AG09309 (cell line): ENCODE measurements at regions not wholly inside any gene's neighbourhood (a gene's known extent, or its start where the extent isn't known, plus 50 kb on each side); places are given as distances from the start of the nearest gene placed in this dataset.

Experiments used
- DNase-seq: peaks from one replicate; pipeline ENCODE4 v3.0.0-alpha.2; 2010; ENCODE audit warnings: low read depth
- H3K4me3 ChIP-seq: 2 replicates; pipeline ENCODE4 v1.5.1; 2011; ENCODE audit warnings: mild to moderate bottlenecking, low read depth, low read length, moderate library complexity; ENCODE audit not compliant: control insufficient read depth
- TF ChIP-seq, protein P1 (sequence below): IDR thresholded peaks from 2 replicates; pipeline ENCODE4 v1.5.1; 2011; ENCODE audit warnings: mild to moderate bottlenecking, low read depth, low read length, inconsistent platforms; ENCODE audit not compliant: insufficient read depth, control insufficient read depth; ENCODE audit errors: missing control alignments

DNA sequence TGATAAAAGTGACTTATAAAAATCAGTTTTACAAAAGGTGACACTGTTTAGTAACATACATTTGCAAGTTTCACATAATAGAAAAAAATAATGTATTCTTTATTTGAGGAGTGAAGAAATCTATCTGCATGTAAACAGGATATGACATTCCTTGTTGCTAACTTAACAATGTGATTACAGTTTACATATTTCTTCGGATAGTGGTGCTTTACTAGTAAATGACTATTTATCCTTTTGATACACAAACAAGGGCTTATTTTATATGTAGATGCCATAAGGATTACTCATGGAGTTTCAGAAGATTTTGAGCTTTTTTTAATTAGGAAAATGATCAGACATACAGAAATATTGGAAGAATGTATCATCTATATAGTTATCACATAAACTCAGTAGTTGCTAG is 126.5 kb downstream of the SLIT2 start:
- TF ChIP-seq, protein P1, sequence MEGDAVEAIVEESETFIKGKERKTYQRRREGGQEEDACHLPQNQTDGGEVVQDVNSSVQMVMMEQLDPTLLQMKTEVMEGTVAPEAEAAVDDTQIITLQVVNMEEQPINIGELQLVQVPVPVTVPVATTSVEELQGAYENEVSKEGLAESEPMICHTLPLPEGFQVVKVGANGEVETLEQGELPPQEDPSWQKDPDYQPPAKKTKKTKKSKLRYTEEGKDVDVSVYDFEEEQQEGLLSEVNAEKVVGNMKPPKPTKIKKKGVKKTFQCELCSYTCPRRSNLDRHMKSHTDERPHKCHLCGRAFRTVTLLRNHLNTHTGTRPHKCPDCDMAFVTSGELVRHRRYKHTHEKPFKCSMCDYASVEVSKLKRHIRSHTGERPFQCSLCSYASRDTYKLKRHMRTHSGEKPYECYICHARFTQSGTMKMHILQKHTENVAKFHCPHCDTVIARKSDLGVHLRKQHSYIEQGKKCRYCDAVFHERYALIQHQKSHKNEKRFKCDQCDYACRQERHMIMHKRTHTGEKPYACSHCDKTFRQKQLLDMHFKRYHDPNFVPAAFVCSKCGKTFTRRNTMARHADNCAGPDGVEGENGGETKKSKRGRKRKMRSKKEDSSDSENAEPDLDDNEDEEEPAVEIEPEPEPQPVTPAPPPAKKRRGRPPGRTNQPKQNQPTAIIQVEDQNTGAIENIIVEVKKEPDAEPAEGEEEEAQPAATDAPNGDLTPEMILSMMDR, result no peak
- H3K4me3 ChIP-seq, result no peak overlapping the region
- DNase-seq, result no peak

DNA sequence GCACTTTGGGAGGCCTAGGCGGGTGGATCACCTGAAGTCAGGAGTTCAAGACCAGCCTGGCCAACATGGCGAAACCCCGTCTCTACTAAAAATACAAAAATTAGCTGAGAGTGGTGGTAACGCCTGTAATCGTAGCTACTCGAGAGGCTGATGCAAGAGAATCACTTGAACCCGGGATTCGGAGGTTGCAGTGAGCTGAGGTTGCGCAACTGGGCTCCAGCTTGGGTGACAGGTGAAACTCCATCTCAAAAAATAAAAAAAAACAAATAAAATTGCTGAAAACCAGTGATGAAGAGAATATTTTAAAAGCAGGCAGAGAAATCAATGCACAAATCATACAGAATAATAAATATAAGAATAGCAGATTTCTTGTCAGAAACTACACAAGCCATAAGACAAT is 129.3 kb downstream of the SLIT2 start:
- H3K4me3 ChIP-seq, result no peak overlapping the region
- DNase-seq, result no peak
- TF ChIP-seq, protein P1, result no peak

DNA sequence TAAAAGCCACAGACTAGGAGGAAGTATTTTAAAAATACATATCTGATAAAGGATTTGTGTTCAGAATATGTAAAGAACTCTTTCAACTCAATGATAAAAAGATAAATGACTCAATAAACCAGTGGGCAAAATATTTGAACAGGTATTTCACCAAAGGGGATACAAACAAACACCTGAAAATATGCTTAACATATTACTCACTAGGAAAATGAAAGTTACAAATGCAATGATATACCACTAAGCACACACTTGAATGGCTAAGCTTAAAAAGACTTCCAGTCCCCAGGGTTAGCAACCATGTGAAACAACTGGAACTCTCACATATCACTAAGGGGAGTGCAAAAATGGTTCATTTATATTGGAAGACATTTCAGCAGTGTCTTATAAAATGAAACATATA is 131.6 kb downstream of the SLIT2 start:
- no peak overlapping the region for H3K4me3 ChIP-seq
- TF ChIP-seq, protein P1, result no peak
- no peak for DNase-seq

DNA sequence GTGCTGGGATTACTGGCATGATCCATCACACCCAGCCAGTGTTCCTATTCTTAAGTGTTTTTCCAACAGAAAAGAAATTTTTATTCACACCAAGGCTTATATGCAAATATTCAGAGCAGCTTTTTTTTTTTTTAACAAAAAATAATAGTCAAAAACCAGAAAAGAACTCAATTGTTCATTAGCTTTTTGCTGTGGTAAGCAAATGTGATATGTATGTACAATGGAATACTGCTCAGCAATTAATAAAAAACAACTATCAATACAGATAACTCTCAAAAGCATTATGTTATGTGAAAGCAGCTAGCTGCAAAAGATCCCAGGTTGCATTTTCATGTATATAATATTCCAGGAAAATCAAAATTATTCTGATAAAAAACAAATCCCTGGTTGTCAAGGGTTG is 132.3 kb downstream of the SLIT2 start:
- no peak for DNase-seq
- no peak overlapping the region for H3K4me3 ChIP-seq
- TF ChIP-seq, protein P1, result no peak

DNA sequence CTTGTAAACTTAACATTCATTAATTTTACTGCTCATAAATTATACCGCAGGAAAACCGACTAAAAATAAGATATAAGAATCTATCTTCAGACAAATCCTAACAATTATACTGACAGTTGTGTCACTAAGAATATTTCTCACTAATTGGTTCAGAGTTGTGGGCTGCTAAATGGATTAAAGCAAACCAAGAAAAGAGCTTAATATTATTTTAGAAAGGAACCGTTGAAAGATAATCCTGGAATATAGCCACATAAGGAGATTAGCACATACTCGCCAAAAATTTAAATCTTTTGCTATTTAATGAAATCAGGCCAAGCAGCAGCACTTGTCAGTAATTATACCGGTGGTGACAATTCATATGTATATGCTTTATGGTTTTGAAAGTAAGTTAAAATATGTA is 132.8 kb downstream of the SLIT2 start:
- no peak for DNase-seq
- TF ChIP-seq, protein P1, result no peak
- H3K4me3 ChIP-seq, result no peak overlapping the region

DNA sequence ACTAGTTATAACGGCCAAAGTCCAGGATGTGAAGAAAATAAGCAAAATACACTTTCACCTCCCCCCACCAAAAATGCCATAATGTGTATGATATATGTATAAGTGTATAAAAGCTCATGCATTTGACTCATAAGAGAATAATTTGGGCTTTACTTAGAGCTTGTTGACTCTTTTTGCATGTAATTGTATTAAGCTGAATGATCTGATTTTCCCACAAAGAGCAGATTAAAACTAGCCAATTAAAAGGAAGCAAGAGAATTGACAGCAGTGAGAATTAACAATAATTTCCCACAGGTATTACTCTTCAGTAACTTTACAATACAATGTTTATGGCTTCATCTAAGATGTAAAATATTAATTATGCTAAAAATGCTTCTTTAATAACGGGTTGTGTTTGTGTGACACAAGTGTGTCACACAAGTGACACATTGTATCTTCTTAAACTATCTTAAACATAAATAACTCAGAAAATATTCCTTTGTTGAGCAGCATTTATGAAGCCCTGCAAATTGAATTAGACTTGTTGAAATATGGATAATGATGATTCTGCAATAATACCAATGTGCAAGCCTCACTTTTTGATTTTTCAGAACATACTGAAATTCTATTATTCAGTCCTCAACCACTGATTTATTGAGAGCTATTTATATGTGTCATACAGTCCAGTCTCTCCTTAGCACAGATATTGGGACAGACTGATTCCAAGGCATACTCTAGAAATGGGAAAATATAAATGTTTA is 134.5 kb downstream of the SLIT2 start:
- no peak for DNase-seq
- TF ChIP-seq, protein P1, result no peak
- no peak overlapping the region for H3K4me3 ChIP-seq
